ENCODE measurements at regions not wholly inside any gene's neighbourhood (a gene's known extent, or its start where the extent isn't known, plus 50 kb on each side); places are given as distances from the start of the nearest gene placed in this dataset.

DNA sequence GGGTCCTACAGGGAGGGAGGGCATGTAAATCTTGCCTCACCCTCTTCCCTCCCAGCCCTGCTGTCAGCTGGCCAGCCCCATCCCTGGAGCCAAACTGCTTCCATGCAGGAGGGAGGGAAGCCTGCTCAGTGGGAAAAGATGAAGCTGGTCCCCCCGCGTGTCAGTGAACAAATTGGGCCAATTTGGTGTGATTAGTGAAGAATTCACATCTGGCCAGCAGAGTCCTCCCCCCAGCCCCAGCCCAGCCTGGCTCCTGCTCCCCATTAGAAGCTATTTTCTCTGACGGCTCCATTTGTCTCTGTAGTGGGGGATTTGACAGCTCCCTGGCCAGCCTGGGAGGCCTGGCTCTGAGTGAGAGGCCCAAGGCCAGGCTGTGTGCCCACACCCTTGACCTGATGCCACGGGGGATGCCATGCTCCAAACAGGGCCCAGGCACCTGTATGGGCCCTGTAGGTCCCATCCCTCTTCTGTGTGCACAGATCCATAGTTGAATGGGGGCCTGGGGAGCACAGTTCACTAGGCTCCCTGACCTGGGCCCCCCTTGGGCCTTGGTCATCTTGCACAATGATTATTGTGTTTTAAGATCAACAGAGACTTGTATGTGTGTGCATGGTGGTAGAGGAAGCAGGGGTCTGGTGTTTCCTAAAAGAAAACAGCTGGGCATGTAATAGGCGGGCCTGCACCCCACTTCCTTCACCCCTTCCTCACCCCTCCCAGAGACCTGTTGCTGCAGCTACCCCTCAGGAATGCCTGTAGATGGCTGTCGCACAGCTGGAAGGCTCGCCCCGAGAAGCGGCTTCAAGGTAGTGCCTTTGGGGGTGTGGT, 50.7 kb upstream of the TAC4 start:
- TF ChIP-seq EZH2 (IDR thresholded peaks at IDR 0.05; ENCODE audit: borderline replicate concordance, low read depth, low read length, poor library complexity, severe bottlenecking) = no peak
- TF ChIP-seq, protein P1, sequence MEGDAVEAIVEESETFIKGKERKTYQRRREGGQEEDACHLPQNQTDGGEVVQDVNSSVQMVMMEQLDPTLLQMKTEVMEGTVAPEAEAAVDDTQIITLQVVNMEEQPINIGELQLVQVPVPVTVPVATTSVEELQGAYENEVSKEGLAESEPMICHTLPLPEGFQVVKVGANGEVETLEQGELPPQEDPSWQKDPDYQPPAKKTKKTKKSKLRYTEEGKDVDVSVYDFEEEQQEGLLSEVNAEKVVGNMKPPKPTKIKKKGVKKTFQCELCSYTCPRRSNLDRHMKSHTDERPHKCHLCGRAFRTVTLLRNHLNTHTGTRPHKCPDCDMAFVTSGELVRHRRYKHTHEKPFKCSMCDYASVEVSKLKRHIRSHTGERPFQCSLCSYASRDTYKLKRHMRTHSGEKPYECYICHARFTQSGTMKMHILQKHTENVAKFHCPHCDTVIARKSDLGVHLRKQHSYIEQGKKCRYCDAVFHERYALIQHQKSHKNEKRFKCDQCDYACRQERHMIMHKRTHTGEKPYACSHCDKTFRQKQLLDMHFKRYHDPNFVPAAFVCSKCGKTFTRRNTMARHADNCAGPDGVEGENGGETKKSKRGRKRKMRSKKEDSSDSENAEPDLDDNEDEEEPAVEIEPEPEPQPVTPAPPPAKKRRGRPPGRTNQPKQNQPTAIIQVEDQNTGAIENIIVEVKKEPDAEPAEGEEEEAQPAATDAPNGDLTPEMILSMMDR (conservative IDR thresholded peaks at IDR 0.05; ENCODE audit: low read depth, low read length) = no peak

Measured in A673 (cell line).